ENCODE measurements at regions not wholly inside any gene's neighbourhood (a gene's known extent, or its start where the extent isn't known, plus 50 kb on each side); places are given as distances from the start of the nearest gene placed in this dataset.

DNA sequence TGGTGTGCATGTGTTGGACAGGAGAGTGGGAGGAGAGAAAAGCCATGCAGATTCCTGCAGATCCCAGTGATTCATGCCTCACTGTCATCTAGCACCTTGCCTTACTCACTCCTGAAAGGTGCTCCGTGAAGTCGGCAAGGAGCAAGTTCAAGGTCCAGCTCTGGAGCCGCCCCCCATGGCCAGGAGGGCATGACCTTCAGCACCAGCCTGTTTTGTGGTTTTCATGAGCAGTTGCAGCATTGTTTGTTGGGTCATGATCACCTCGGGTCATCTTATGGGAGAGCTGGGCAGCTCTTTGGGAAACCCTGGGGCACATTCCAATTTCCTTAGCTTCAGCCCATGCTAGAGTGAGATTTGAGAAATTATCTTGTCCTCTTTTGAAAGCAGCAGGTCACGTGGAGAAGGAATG is 137.5 kb upstream of the IRX3 start:
- Mint-ChIP-seq H3K27me3 (ENCODE audit: low read depth in 3 of 3) (peaks cover 1 to 14% (median 2%) of the 10 kb centered on the region in 3 donors), H3K27ac (no peak overlapping the region), H3K9me3 (peaks cover 0 to 5% (median 0%) of the 10 kb centered on the region in 6 donors), H3K4me3 (no peak overlapping the region), H3K4me1 (no peaks in the 10 kb centered on the region), H3K36me3 (no peaks in the 10 kb centered on the region)
- DNase-seq = no peak

DNA sequence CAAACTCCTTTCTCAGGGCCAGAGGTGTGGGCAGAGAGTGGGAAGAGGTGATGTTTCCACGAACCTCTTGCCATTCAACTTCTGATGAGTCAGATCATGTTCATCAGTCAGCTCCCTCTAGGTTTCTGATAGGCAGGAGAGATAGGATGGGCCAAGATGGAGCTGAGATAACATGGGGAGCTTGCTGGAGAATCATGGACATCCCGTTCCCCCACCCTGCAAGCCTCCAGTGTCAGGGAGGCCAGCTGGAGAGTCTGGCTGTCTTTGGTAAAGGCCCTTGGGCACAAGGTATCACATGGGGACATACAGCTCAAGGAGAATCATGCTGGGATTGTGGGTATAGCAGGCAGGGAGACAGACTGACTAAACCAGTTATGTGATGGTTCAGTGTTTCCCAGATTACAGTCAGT is 136.0 kb upstream of the IRX3 start:
- Mint-ChIP-seq H3K27ac (no peak overlapping the region), H3K27me3 (ENCODE audit: low read depth in 3 of 3) (peaks cover 0 to 9% (median 1%) of the 10 kb centered on the region in 3 donors), H3K4me1 (no peaks in the 10 kb centered on the region), H3K9me3 (peaks cover 0 to 2% (median 0%) of the 10 kb centered on the region in 6 donors), H3K36me3 (no peaks in the 10 kb centered on the region), H3K4me3 (no peak overlapping the region)
- DNase-seq = no peak

DNA sequence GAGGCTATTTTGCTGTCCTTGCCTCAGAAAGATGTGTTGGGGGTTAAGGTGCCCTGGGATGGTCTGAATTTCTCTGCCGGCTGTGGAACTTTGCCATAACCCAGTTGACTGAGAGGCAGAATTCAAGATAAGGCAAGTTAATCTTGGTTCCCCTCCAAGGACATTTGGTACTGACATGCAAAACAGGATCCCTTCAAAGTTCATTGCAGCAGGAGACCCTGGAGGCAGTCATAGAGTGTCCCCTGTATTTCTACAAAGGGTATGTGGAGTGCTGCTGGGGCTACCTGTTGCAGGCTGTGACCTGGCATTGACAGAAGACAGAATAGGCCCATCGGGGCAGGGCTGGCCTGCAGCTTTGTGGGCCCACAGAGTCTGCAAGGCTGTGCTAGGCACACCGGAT is 135.6 kb upstream of the IRX3 start:
- H3K9me3 Mint-ChIP-seq = peaks cover 0 to 2% (median 0%) of the 10 kb centered on the region in 6 donors
- no peak for DNase-seq

DNA sequence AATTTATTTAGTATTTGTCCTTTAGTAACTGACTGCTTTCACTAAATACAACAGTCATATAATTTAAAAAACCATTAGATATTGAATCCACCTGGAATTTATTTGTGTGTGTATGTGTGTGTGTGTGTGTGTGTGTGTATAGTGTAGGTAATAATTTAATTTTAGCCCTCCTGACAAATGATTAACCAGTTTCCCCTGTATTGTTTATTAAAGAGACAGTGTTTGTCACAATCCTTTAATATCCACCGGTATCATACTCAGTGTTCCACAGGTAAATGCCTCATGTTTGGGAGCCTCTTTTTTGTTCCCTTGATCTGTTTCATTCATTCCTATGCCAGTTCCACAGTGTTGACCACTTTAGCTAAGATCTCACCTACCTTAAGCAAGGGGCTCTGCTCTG is 134.6 kb upstream of the IRX3 start:
- Mint-ChIP-seq H3K9me3 (peaks cover 0 to 2% (median 0%) of the 10 kb centered on the region in 6 donors), H3K4me1 (no peaks in the 10 kb centered on the region), H3K27me3 (ENCODE audit: low read depth in 3 of 3) (peaks cover 0 to under 1% (median 0%) of the 10 kb centered on the region in 3 donors), H3K36me3 (no peaks in the 10 kb centered on the region), H3K27ac (no peak overlapping the region), H3K4me3 (no peak overlapping the region)
- DNase-seq = no peak

More for the DNA sequence above, 135.6 kb upstream of the IRX3 start:
- Mint-ChIP-seq H3K27me3 (ENCODE audit: low read depth in 3 of 3) (peaks cover 0 to 9% (median 1%) of the 10 kb centered on the region in 3 donors), H3K4me3 (no peak overlapping the region), H3K27ac (no peak overlapping the region), H3K36me3 (no peaks in the 10 kb centered on the region), H3K4me1 (no peaks in the 10 kb centered on the region)

DNA sequence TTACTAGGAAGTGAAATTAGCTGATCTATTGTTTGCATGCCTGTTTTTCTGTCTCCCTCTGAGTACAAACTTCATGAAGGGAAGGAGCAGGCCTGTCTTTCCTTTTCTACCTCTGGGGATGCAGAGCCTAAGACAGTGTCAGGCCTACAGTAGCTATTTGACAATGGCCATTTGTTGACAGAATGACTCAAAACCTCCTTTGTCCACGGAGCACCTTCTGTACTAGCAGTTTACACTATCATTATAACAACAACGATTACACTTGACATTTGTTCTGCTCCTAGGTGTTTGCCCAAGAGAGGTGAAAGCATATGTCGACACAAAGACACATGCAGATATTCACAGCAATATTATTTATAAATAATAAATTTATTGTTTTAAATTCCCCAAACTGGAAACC is 132.3 kb upstream of the IRX3 start:
- H3K4me1 Mint-ChIP-seq = no peaks in the 10 kb centered on the region
- no peak for DNase-seq
- H3K27me3 Mint-ChIP-seq (ENCODE audit: low read depth in 3 of 3) = peaks cover 0 to 7% (median 4%) of the 10 kb centered on the region in 3 donors
- H3K9me3 Mint-ChIP-seq = peaks cover 0 to 2% (median 0%) of the 10 kb centered on the region in 6 donors
- no peaks in the 10 kb centered on the region for H3K36me3 Mint-ChIP-seq
- no peak overlapping the region for H3K27ac Mint-ChIP-seq
- H3K4me3 Mint-ChIP-seq = no peak overlapping the region

DNA sequence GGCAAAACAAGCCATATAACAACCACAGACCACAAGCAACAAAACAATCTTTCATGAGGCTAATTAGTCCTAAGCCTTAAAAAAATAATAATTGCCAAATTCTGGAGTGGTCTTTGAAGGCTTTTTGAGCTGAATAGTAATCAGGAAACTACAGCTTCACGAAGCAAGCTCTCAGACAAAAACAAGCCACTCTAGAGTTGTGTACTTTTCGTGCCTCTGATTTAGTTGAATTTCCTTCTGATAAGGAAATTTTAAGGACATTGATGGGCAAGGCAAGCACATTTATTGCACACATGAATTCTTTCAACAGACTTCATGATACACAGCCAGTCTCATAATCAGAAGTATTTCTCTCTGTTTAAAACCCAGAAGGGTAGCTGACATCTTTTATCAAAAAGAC is 130.8 kb upstream of the IRX3 start:
- H3K27ac Mint-ChIP-seq = no peak overlapping the region
- H3K27me3 Mint-ChIP-seq (ENCODE audit: low read depth in 3 of 3) = peaks cover 0 to 7% (median 4%) of the 10 kb centered on the region in 3 donors
- H3K4me1 Mint-ChIP-seq = no peaks in the 10 kb centered on the region
- no peaks in the 10 kb centered on the region for H3K36me3 Mint-ChIP-seq
- H3K9me3 Mint-ChIP-seq = peaks cover 0 to 1% (median 0%) of the 10 kb centered on the region in 6 donors
- DNase-seq = no peak
- H3K4me3 Mint-ChIP-seq = no peak overlapping the region

DNA sequence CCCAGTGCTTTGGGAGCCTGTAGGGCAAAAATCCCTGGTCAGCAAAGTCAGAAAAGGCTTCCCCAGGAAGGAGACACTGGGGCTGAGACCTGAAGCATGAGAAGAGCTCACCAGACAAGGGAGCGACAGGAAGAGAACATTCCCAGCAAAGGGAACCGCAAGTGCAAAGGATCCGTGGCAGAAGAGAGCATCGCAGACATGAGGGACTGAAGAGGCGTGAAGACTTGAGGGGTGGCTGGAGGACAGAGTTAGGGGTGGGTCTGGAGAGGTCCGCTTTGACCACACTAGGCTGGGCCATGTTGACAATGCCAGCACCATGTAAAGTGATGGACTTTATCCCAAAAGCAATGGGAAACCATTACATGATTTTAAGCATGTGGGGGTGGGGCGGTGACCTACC is 128.1 kb upstream of the IRX3 start:
- Mint-ChIP-seq H3K9me3 (peaks cover 0 to 2% (median 0%) of the 10 kb centered on the region in 6 donors), H3K27me3 (ENCODE audit: low read depth in 3 of 3) (peaks cover 0 to 7% (median 4%) of the 10 kb centered on the region in 3 donors), H3K36me3 (no peaks in the 10 kb centered on the region), H3K4me1 (no peaks in the 10 kb centered on the region), H3K4me3 (no peak overlapping the region), H3K27ac (no peak overlapping the region)
- no peak for DNase-seq

GRCh38 chr16:54412777-54413455 is 126.3 kb upstream of the IRX3 start:
- Mint-ChIP-seq H3K4me3 (no peak overlapping the region), H3K36me3 (no peaks in the 10 kb centered on the region), H3K27ac (no peak overlapping the region), H3K4me1 (no peaks in the 10 kb centered on the region), H3K9me3 (peaks cover 0 to 2% (median 0%) of the 10 kb centered on the region in 6 donors), H3K27me3 (ENCODE audit: low read depth in 3 of 3) (peaks cover 0 to 7% (median 4%) of the 10 kb centered on the region in 3 donors)
- DNase-seq = no peak

GRCh38 chr16:54412037-54412436 is 125.5 kb upstream of the IRX3 start:
- no peaks in the 10 kb centered on the region for H3K4me1 Mint-ChIP-seq
- no peak overlapping the region for H3K27ac Mint-ChIP-seq
- no peaks in the 10 kb centered on the region for H3K36me3 Mint-ChIP-seq
- DNase-seq = no peak
- H3K27me3 Mint-ChIP-seq (ENCODE audit: low read depth in 3 of 3) = peaks cover 0 to 7% (median 4%) of the 10 kb centered on the region in 3 donors
- H3K4me3 Mint-ChIP-seq = no peak overlapping the region
- peaks cover 0 to 2% (median 0%) of the 10 kb centered on the region in 6 donors for H3K9me3 Mint-ChIP-seq

- H3K36me3 Mint-ChIP-seq = no peaks in the 10 kb centered on the region
- no peak for DNase-seq
- no peaks in the 10 kb centered on the region for H3K4me1 Mint-ChIP-seq
- peaks cover 0 to 7% (median 4%) of the 10 kb centered on the region in 3 donors for H3K27me3 Mint-ChIP-seq (ENCODE audit: low read depth in 3 of 3)
- no peak overlapping the region for H3K4me3 Mint-ChIP-seq
- H3K27ac Mint-ChIP-seq = no peak overlapping the region
- peaks cover 0 to 4% (median 0%) of the 10 kb centered on the region in 6 donors for H3K9me3 Mint-ChIP-seq
Measured at GRCh38 chr16:54411544-54411943, 125.0 kb upstream of the IRX3 start.

DNA sequence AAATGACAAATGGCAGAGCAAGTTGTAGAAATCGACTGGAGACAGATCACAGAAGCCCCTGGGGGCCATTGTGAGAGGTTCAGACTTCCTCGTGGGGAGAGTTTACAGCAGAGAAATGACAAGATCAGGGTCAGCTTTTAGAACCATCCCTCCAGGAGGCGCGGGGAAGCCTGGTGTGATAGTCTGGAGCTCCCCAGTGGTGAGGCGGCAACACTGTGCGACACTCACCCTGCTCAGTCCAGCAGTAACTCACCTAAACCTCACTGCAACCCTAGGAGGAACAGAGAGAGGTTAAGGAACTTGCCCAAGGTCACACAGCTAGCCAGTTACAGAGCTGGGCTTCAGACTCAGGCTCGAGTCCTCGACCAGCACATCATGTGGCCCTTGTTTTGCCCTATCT is 123.4 kb upstream of the IRX3 start:
- no peak for DNase-seq
- Mint-ChIP-seq H3K36me3 (no peaks in the 10 kb centered on the region), H3K4me3 (no peak overlapping the region), H3K27me3 (ENCODE audit: low read depth in 3 of 3) (peaks cover 0 to 3% (median 3%) of the 10 kb centered on the region in 3 donors), H3K9me3 (peaks cover 0 to 4% (median 0%) of the 10 kb centered on the region in 6 donors), H3K27ac (no peak overlapping the region), H3K4me1 (no peaks in the 10 kb centered on the region)

DNA sequence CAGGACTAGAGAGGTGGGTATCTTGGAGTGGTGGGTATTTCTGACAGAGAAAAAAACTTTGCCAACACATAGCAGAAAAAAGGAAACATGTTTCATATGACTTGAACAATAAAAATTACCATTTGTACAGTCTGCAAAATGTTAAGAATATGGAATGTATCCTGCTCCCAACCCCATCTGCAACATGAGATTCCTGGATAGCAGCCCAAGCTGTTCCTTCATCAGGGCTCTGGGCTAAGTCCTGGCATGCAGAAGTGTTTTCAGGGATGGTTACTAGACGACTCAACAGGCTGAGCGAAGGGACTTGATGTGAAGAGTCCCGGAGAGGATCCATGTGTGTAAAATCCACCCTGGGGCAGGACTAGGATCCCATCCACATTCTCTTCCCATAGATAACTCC is 121.0 kb upstream of the IRX3 start:
- Mint-ChIP-seq H3K9me3 (peaks cover 0 to 4% (median 0%) of the 10 kb centered on the region in 6 donors), H3K27me3 (ENCODE audit: low read depth in 3 of 3) (peaks cover 0 to 6% (median 2%) of the 10 kb centered on the region in 3 donors), H3K4me1 (no peaks in the 10 kb centered on the region), H3K27ac (no peak overlapping the region), H3K4me3 (no peak overlapping the region), H3K36me3 (no peaks in the 10 kb centered on the region)
- DNase-seq = no peak

DNA sequence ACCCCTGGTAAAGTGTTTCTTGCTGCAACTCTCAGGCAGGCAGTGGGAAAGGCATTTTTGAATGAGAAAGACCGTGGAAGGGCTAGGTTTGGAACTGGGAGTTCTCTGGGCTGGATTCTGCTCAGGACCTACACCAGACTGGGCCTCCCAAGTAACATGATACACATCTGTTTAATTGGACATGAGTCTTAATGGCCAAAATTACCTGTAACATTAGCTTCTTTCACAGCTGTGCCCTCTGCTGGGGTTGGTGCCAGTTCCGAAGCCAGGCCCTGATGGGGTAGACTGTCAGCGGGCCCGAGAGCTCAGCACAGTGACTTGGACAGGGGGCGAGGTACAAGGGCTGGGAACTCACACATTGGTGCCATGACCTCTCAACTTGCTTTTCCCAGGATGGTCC is 118.9 kb upstream of the IRX3 start:
- Mint-ChIP-seq H3K27ac (no peak overlapping the region), H3K4me1 (no peaks in the 10 kb centered on the region), H3K9me3 (peaks cover 0 to 2% (median 0%) of the 10 kb centered on the region in 6 donors), H3K27me3 (ENCODE audit: low read depth in 3 of 3) (peaks cover 0 to 6% (median 2%) of the 10 kb centered on the region in 3 donors), H3K36me3 (no peaks in the 10 kb centered on the region), H3K4me3 (no peak overlapping the region)
- no peak for DNase-seq

- H3K27me3 Mint-ChIP-seq (ENCODE audit: low read depth in 3 of 3) = peaks cover 0 to 6% (median 2%) of the 10 kb centered on the region in 3 donors
- H3K36me3 Mint-ChIP-seq = no peaks in the 10 kb centered on the region
- H3K4me3 Mint-ChIP-seq = no peak overlapping the region
- DNase-seq = no peak
- H3K27ac Mint-ChIP-seq = no peak overlapping the region
- peaks cover 0 to 2% (median 0%) of the 10 kb centered on the region in 6 donors for H3K9me3 Mint-ChIP-seq
- H3K4me1 Mint-ChIP-seq = no peaks in the 10 kb centered on the region
Measured at GRCh38 chr16:54403580-54403979, 117.0 kb upstream of the IRX3 start.

GRCh38 chr16:54402873-54403272 is 116.3 kb upstream of the IRX3 start:
- H3K9me3 Mint-ChIP-seq = peaks cover 0 to 2% (median 0%) of the 10 kb centered on the region in 6 donors
- H3K4me1 Mint-ChIP-seq = no peaks in the 10 kb centered on the region
- no peaks in the 10 kb centered on the region for H3K36me3 Mint-ChIP-seq
- no peak overlapping the region for H3K4me3 Mint-ChIP-seq
- no peak overlapping the region for H3K27ac Mint-ChIP-seq
- no peak for DNase-seq
- H3K27me3 Mint-ChIP-seq (ENCODE audit: low read depth in 3 of 3) = peaks cover 0 to 6% (median 2%) of the 10 kb centered on the region in 3 donors

Data from immature natural killer cell (primary cell).